ENCODE measurements at regions not wholly inside any gene's neighbourhood (a gene's known extent, or its start where the extent isn't known, plus 50 kb on each side); places are given as distances from the start of the nearest gene placed in this dataset.

DNA sequence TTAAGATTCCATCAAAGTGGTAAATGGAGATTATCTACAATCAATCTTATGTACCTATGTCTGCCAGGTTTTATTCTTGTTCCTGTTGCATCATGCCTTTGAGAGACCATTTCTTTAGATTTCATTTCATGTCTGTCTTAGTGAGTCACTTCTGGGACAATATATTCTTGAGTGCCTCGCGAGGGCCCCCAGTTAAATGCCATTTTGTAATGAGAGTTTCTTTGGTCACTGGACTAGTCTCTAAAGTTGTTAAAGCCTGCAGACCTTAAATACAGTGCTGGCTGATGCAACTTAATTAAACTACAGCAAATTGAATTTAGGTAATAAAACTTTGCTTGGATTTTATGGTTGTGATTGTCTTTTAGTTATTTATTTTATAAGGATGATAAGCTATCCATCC lies 87.2 kb upstream of the PITX2 start:
- TF ChIP-seq, protein P1, sequence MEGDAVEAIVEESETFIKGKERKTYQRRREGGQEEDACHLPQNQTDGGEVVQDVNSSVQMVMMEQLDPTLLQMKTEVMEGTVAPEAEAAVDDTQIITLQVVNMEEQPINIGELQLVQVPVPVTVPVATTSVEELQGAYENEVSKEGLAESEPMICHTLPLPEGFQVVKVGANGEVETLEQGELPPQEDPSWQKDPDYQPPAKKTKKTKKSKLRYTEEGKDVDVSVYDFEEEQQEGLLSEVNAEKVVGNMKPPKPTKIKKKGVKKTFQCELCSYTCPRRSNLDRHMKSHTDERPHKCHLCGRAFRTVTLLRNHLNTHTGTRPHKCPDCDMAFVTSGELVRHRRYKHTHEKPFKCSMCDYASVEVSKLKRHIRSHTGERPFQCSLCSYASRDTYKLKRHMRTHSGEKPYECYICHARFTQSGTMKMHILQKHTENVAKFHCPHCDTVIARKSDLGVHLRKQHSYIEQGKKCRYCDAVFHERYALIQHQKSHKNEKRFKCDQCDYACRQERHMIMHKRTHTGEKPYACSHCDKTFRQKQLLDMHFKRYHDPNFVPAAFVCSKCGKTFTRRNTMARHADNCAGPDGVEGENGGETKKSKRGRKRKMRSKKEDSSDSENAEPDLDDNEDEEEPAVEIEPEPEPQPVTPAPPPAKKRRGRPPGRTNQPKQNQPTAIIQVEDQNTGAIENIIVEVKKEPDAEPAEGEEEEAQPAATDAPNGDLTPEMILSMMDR (IDR thresholded peaks at IDR 0.05; ENCODE audit: borderline replicate concordance, extremely low read depth, low read length, poor library complexity, severe bottlenecking) = no peak
- TF ChIP-seq EZH2 (IDR thresholded peaks at IDR 0.05; ENCODE audit: borderline replicate concordance, low read depth, low read length, severe bottlenecking) = no peak

Measured in DND-41 (cell line).